HEK293 (cell line): ENCODE measurements at regions not wholly inside any gene's neighbourhood (a gene's known extent, or its start where the extent isn't known, plus 50 kb on each side); places are given as distances from the start of the nearest gene placed in this dataset.

Experiments
- CTCF ChIA-PET: fragments of 350-600 bp; formaldehyde crosslinking; extraction: SDS; loops from one replicate; lab custom pipeline; 2021; ENCODE audit warnings: antibody characterized with exemption; lab: Yijun Ruan, JAX
- POLR2A ChIA-PET: fragments of 300-600 bp; formaldehyde crosslinking; extraction: SDS; loops from one replicate; lab custom pipeline; 2020; ENCODE audit warnings: antibody characterized with exemption, inconsistent platforms; lab: Yijun Ruan, JAX
- H3K27ac ChIP-seq: fragments of 200-500 bp; sonication (Bioruptor generic); 2 replicates; pipeline ENCODE4 v1.5.1; 2014; ENCODE audit warnings: low read depth, low read length, control low read depth, inconsistent platforms; ENCODE audit errors: extremely low read depth
- H3K36me3 ChIP-seq, 2 experiments: fragments of 200-500 bp in 1 of 2; sonication (Bioruptor generic) in 1 of 2; 1 replicate in 1 of 2; 2 replicates in 1 of 2; pipeline ENCODE4 v1.5.1; 2014 to 2017; ENCODE audit warnings: inconsistent platforms in 2 of 2, low read length in 2 of 2; ENCODE audit not compliant: control insufficient read depth in 2 of 2, insufficient read depth in 1 of 2
- H3K4me1 ChIP-seq: fragments of 200-500 bp; sonication (Bioruptor generic); 2 replicates; pipeline ENCODE4 v1.5.1; 2014; ENCODE audit warnings: mild to moderate bottlenecking, low read length, inconsistent platforms; ENCODE audit not compliant: control insufficient read depth, insufficient read depth
- H3K4me3 ChIP-seq: 2 replicates; pipeline ENCODE4 v1.5.1; 2011; ENCODE audit warnings: low read depth, mild to moderate bottlenecking, control low read depth, low read length, moderate library complexity
- H3K9me3 ChIP-seq: fragments of 200-500 bp; sonication (Bioruptor generic); 2 replicates; pipeline ENCODE4 v1.5.1; 2014; ENCODE audit warnings: low read depth, low read length, inconsistent platforms; ENCODE audit not compliant: control insufficient read depth, insufficient read depth
- HOXA7 ChIP-seq: sonication (generic); formaldehyde crosslinking; IDR thresholded peaks from 2 replicates; pipeline ENCODE4 v1.8.1; 2022; ENCODE audit warnings: missing genetic modification reagents, borderline replicate concordance
- HOXC10 ChIP-seq: sonication (generic); formaldehyde crosslinking; IDR thresholded peaks from 2 replicates; pipeline ENCODE4 v1.8.1; 2023; ENCODE audit warnings: mild to moderate bottlenecking, missing genetic modification reagents
- INSM2 ChIP-seq: fragments of 450-650 bp; formaldehyde crosslinking; IDR thresholded peaks from 2 replicates; pipeline ENCODE4 v1.5.1; 2016; ENCODE audit warnings: missing biosample characterization, missing genetic modification characterization
- KLF9 ChIP-seq: fragments of 450-650 bp; formaldehyde crosslinking; IDR thresholded peaks from 2 replicates; pipeline ENCODE4 v1.5.1; 2016; ENCODE audit warnings: missing biosample characterization, missing genetic modification characterization, low read depth
- MEIS1 ChIP-seq: sonication (generic); formaldehyde crosslinking; IDR thresholded peaks from 2 replicates; pipeline ENCODE4 v1.8.1; 2022; ENCODE audit warnings: missing genetic modification reagents, mild to moderate bottlenecking, borderline replicate concordance
- MYNN ChIP-seq: fragments of 450-650 bp; formaldehyde crosslinking; IDR thresholded peaks from 2 replicates; pipeline ENCODE4 v1.5.1; 2016; ENCODE audit warnings: missing biosample characterization, missing genetic modification characterization, borderline replicate concordance
- MZF1 ChIP-seq: fragments of 450-650 bp; formaldehyde crosslinking; IDR thresholded peaks from 2 replicates; pipeline ENCODE4 v1.5.1; 2017; ENCODE audit warnings: missing biosample characterization, missing genetic modification characterization, borderline replicate concordance
- ZFP41 ChIP-seq: fragments of 450-650 bp; formaldehyde crosslinking; IDR thresholded peaks from 2 replicates; pipeline ENCODE4 v1.5.1; 2016; ENCODE audit warnings: missing biosample characterization, missing genetic modification characterization, borderline replicate concordance
- ZNF132 ChIP-seq: fragments of 450-650 bp; formaldehyde crosslinking; IDR thresholded peaks from 2 replicates; pipeline ENCODE4 v1.5.1; 2017; ENCODE audit warnings: missing biosample characterization, missing genetic modification characterization, borderline replicate concordance
- ZNF148 ChIP-seq: fragments of 450-650 bp; formaldehyde crosslinking; IDR thresholded peaks from 2 replicates; pipeline ENCODE4 v1.5.0; 2017; ENCODE audit warnings: missing biosample characterization, missing genetic modification characterization, borderline replicate concordance
- ZNF19 ChIP-seq: fragments of 450-650 bp; formaldehyde crosslinking; IDR thresholded peaks from 2 replicates; pipeline ENCODE4; 2016; ENCODE audit warnings: missing biosample characterization, missing genetic modification characterization, low read depth
- ZNF335 ChIP-seq: fragments of 450-650 bp; formaldehyde crosslinking; conservative IDR thresholded peaks from 2 replicates; pipeline ENCODE4 v1.5.1; 2016; ENCODE audit warnings: missing biosample characterization, missing genetic modification characterization
- ZNF350 ChIP-seq: fragments of 450-650 bp; formaldehyde crosslinking; IDR thresholded peaks from 2 replicates; pipeline ENCODE4 v1.5.0; 2017; ENCODE audit warnings: missing biosample characterization, mild to moderate bottlenecking, missing genetic modification characterization
- ZNF404 ChIP-seq: fragments of 450-650 bp; formaldehyde crosslinking; IDR thresholded peaks from 2 replicates; pipeline ENCODE4 v1.5.1; 2017; ENCODE audit warnings: missing biosample characterization, missing genetic modification characterization
- ZNF433 ChIP-seq: fragments of 450-650 bp; formaldehyde crosslinking; IDR thresholded peaks from 2 replicates; pipeline ENCODE4 v1.5.1; 2016; ENCODE audit warnings: missing biosample characterization, missing genetic modification characterization, low read depth
- ZNF560 ChIP-seq: fragments of 450-650 bp; formaldehyde crosslinking; IDR thresholded peaks from 2 replicates; pipeline ENCODE4 v1.5.1; 2017; ENCODE audit warnings: missing biosample characterization, missing genetic modification characterization, borderline replicate concordance
- ZNF624 ChIP-seq: fragments of 450-650 bp; formaldehyde crosslinking; IDR thresholded peaks from 2 replicates; pipeline ENCODE4 v1.5.1; 2017; ENCODE audit warnings: missing biosample characterization, missing genetic modification characterization
- ZNF677 ChIP-seq: fragments of 450-650 bp; IDR thresholded peaks from 2 replicates; pipeline ENCODE4 v1.5.0; 2018; ENCODE audit warnings: missing biosample characterization, mild to moderate bottlenecking, missing genetic modification characterization, moderate library complexity
- TF ChIP-seq, protein P1 (sequence below): fragments of 450-650 bp; formaldehyde crosslinking; IDR thresholded peaks from 2 replicates; pipeline ENCODE4 v1.5.1; 2016; ENCODE audit warnings: missing biosample characterization, missing genetic modification characterization
- TF ChIP-seq, protein P2 (sequence below): fragments of 450-650 bp; formaldehyde crosslinking; conservative IDR thresholded peaks from 2 replicates; pipeline ENCODE4 v1.5.1; 2016; ENCODE audit warnings: low read depth, missing biosample characterization, missing genetic modification characterization

DNA sequence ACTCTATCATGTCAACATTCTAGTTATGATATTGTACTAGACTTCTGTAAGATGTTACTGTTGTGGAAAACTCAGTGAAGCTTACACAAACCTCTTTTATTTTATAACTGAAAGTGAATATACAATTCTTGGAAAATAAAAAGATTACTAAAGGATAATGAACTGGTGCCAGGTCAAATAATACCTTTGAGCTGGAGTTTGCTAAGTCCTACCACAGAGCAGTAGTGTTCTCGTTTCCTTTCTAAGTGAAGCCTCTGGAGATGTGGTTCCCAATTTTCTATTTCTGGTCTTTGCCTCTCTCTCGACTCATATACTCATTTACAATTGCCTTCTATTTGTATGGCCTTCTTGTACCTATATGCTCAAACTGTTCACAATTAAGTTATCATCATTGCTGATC is 942.9 kb downstream of the SQOR start:
- Histone ChIP-seq H3K27ac (no peak overlapping the region), H3K4me3 (no peak overlapping the region), H3K4me1 (no peaks in the 10 kb centered on the region), H3K36me3 (no peaks in the 10 kb centered on the region), H3K9me3 (no peaks in the 10 kb centered on the region)
- ChIA-PET POLR2A (no interaction called here), CTCF (no interaction called here)
- TF ChIP-seq ZNF624 (tag by site-specific recombination) (no peak), INSM2 (tag by site-specific recombination) (no peak), ZNF677 (no peak), ZNF404 (tag by site-specific recombination) (no peak), HOXC10 (no peak)
- TF ChIP-seq, protein P1, sequence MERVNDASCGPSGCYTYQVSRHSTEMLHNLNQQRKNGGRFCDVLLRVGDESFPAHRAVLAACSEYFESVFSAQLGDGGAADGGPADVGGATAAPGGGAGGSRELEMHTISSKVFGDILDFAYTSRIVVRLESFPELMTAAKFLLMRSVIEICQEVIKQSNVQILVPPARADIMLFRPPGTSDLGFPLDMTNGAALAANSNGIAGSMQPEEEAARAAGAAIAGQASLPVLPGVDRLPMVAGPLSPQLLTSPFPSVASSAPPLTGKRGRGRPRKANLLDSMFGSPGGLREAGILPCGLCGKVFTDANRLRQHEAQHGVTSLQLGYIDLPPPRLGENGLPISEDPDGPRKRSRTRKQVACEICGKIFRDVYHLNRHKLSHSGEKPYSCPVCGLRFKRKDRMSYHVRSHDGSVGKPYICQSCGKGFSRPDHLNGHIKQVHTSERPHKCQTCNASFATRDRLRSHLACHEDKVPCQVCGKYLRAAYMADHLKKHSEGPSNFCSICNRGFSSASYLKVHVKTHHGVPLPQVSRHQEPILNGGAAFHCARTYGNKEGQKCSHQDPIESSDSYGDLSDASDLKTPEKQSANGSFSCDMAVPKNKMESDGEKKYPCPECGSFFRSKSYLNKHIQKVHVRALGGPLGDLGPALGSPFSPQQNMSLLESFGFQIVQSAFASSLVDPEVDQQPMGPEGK = no peak

DNA sequence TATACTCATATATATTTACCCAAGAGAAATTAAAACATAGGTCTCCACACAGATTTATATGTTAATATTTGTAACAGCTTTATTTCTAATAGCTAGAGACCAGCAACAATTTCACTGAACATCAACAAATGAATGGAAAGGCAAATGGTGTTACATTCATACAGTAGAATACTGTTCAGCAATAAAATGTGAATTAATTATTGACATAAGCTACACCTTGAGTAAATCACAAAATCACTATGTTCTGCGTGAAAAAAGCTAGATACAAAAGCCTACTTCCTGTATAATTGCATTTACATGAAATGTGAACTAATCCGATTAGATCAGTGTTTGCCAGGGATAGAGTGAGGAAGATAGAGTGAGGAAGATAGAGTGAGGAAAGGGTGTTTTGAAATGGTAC is 945.7 kb downstream of the SQOR start:
- Histone ChIP-seq H3K36me3 (no peaks in the 10 kb centered on the region), H3K9me3 (no peaks in the 10 kb centered on the region), H3K4me3 (no peak overlapping the region), H3K27ac (no peak overlapping the region), H3K4me1 (no peaks in the 10 kb centered on the region)
- CTCF ChIA-PET = no interaction called here
- POLR2A ChIA-PET = no interaction called here
- TF ChIP-seq MZF1 (tag by site-specific recombination) (no peak), ZNF148 (tag by site-specific recombination) (no peak), ZNF132 (tag by site-specific recombination) (no peak), ZNF560 (no peak), ZFP41 (tag by site-specific recombination) (no peak), MYNN (tag by site-specific recombination) (no peak), KLF9 (tag by site-specific recombination) (no peak), ZNF19 (tag by site-specific recombination) (no peak), MEIS1 (CRISPR knock-in tag) (no peak), ZNF350 (tag by site-specific recombination) (no peak), HOXA7 (CRISPR knock-in tag) (no peak), ZNF335 (no peak), ZNF433 (tag by site-specific recombination) (no peak)
- TF ChIP-seq, protein P2, sequence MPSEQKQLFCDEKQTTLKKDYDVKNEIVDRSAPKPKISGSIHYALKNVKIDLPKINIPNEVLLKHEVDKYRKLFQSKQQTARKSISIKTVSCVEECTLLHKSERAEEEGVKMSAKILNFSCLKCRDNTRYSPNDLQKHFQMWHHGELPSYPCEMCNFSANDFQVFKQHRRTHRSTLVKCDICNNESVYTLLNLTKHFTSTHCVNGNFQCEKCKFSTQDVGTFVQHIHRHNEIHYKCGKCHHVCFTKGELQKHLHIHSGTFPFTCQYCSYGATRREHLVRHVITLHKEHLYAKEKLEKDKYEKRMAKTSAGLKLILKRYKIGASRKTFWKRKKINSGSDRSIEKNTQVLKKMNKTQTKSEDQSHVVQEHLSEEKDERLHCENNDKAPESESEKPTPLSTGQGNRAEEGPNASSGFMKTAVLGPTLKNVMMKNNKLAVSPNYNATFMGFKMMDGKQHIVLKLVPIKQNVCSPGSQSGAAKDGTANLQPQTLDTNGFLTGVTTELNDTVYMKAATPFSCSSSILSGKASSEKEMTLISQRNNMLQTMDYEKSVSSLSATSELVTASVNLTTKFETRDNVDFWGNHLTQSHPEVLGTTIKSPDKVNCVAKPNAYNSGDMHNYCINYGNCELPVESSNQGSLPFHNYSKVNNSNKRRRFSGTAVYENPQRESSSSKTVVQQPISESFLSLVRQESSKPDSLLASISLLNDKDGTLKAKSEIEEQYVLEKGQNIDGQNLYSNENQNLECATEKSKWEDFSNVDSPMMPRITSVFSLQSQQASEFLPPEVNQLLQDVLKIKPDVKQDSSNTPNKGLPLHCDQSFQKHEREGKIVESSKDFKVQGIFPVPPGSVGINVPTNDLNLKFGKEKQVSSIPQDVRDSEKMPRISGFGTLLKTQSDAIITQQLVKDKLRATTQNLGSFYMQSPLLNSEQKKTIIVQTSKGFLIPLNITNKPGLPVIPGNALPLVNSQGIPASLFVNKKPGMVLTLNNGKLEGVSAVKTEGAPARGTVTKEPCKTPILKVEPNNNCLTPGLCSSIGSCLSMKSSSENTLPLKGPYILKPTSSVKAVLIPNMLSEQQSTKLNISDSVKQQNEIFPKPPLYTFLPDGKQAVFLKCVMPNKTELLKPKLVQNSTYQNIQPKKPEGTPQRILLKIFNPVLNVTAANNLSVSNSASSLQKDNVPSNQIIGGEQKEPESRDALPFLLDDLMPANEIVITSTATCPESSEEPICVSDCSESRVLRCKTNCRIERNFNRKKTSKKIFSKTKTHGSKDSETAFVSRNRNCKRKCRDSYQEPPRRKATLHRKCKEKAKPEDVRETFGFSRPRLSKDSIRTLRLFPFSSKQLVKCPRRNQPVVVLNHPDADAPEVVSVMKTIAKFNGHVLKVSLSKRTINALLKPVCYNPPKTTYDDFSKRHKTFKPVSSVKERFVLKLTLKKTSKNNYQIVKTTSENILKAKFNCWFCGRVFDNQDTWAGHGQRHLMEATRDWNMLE (tag by site-specific recombination) = no peak
